GM21825 (cell line): ENCODE measurements at regions not wholly inside any gene's neighbourhood (a gene's known extent, or its start where the extent isn't known, plus 50 kb on each side); places are given as distances from the start of the nearest gene placed in this dataset.
"Not testable (repeated sequence)": the region's sequence is repeated elsewhere in the genome, so short reads cannot be mapped to it uniquely, and the experiment has no call there.

ENCODE experiments used
- ATAC-seq: cut with Tn5 transposase; IDR thresholded peaks from one replicate; pipeline ENCODE4 v1.9.1; 2021; ENCODE audit warnings: mild to moderate bottlenecking, moderate library complexity; ENCODE audit not compliant: unreplicated experiment

DNA sequence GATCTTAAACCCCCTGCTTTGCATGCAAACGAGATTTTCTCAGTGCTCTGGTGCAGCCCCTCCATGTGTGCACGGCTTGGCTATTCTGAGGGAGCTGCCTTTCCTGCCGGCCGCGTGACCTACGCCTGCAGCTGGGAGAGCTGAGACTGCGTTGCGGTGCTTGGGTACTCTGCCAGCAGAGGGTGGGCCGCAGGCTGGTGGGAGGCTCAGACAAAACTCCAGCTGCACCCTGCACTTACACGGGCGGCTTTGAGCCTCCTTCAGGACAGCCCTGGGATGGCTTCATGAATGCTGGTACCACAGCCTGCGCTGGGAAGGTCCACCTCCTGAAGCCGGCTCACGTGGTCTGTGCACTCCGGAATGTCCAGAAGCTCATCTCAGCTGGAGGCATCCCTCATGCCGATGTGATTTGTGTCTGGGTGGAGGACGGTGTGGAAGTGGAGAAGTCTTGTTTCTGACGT is 223.7 kb downstream of the DLL1 start:
- ATAC-seq = no peak

DNA sequence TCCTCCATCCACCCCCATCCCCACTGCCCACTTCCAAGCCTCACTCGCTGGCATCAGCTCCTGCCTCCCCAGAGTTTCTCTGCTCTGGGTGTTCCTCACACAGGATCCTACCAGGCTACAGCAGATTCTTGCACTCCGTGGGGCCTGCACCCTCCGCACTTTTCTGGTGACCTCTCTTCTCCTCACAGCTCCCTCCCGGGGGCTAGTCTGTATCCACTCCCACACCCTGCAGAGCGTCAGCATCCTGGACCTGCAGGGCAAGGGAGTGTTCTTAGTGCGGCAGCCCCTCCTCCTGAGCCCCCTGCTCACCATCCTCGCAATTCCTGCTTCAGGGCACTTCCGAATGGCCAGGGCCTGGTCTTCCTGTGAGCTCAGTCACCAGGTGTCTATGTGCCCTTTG is 224.2 kb downstream of the DLL1 start:
- ATAC-seq = no peak

DNA sequence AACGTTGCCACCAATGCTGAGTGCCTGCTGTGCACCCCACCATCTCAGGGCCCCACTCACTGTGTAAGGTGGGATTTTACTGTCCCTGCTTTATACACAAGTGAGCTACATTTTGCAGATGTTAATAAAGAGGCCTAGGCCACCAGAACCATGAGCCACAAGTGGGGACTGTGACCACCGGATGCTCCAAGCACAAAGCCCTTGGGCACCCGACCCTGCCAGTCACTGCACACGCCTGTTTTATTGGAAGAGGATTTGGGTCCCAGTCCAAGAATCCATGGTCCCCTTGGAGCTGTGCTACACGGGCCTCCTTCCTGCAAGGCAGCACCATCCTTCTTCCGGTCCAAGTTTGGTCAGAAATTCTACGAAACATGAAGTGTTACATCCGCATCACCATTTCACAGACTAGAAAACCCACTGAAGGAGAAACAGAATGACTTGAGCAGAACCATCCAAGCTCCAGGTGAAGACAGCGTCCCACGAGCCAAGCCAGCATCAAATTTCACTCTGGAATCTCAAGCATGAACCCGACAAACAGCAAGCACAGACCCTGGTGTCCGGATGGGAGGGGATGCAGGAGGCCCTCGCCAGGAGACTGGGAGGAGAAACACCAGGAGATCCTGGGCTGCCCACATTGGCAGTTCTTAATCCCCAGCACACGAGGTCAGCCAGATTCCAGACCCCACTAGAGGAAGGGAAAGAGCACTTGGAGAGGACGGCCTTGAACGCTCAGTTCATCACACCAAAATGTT is 226.9 kb downstream of the DLL1 start:
- ATAC-seq = no peak

DNA sequence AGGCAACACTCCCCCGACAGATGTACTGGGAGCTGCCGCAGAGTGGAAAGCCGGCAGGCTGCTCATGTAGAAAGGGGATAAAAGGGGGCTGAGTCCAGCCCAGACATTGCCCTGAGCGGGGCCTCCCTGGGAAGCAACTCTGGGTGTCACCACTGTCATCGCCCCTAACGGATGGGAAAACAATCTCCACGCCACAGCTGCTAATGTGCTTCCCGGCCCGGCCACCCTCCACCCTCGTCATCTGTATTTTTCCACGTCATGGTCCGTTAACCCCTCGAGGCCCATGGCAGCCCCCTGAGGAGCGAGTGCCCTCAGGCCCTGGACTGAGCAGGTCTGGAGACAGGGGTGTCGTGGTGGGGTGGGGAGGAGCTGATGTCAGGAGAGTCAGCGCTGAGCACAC is 227.4 kb downstream of the DLL1 start:
- ATAC-seq = no peak

DNA sequence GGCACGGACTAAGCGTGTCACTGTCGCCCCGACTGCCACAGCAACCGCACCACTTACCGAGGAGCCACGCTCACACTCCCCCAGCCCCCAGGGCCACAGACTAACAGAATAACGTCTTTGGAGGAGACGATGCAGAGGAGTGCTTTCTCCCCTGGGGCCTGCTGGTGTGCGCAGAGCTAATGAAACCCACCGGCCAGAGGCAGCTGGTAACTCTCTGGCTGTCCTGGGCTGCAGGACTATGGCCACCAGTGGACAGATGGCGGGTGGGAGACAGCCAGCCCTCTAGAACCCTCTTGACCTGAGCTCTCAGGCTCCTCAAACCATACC is 228.0 kb downstream of the DLL1 start:
- no peak for ATAC-seq

DNA sequence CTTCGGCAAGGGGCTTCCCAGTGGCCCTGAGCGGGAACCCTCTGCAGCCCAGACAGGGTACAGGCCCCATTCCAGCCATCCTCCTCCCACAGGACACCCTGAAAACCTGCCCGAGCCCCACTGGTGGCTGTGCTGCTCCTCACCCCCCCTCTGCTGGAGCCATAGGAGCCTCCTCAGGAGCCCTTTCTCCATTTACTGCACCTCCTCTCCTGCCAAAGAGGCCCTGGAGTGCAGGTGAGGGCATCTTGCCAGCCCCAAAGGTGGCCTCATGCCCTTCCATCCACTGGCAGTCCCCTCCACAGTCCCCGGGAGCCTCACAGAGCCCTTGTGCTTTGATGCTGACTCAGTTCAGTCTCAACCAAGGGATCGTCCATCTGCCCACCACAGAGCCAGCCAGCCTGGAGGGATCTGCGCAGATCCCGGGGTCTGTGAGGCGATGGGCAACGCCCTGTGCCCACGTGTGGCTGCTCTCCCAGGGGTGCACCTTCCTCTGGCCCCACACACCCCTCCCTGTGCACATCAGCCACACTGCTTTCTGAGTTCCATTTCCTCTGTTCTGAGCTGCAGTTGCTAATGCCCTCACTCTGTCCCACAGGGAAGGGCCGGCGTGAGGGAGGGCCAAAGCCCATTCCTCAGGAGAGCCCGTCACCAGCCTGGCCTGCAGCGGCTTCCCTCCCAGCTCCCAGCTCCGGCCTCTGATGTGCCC is 228.5 kb downstream of the DLL1 start:
- no peak for ATAC-seq

DNA sequence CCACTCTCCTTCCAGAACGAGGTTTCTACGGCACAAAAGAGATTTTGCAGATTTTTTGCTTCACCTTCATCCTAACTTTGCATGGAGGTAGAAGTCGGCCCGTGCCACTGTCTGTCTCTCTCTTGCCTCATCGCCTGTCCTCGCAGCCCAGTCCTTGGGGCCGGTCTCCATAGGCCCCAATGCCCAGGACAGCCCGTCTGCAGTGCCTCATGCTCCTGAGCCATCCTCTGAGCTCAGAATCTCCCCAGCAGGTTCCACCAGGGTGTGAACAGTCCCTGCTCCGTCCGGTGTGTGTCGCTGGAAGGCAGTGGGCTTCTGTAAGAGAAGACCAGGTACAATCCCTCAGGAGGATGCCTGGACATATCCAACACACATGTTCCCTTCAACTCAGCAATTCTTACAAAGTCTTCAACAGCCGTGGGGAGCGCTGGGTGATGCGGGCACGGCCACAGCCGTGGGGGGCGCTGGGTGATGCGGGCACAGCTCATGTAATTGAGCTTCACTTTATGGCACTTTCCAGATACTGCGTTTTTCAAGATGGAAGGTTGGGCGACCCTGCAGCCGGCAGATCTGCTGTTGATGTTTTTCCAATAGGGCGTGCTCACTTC is 231.9 kb downstream of the DLL1 start:
- ATAC-seq = no peak

DNA sequence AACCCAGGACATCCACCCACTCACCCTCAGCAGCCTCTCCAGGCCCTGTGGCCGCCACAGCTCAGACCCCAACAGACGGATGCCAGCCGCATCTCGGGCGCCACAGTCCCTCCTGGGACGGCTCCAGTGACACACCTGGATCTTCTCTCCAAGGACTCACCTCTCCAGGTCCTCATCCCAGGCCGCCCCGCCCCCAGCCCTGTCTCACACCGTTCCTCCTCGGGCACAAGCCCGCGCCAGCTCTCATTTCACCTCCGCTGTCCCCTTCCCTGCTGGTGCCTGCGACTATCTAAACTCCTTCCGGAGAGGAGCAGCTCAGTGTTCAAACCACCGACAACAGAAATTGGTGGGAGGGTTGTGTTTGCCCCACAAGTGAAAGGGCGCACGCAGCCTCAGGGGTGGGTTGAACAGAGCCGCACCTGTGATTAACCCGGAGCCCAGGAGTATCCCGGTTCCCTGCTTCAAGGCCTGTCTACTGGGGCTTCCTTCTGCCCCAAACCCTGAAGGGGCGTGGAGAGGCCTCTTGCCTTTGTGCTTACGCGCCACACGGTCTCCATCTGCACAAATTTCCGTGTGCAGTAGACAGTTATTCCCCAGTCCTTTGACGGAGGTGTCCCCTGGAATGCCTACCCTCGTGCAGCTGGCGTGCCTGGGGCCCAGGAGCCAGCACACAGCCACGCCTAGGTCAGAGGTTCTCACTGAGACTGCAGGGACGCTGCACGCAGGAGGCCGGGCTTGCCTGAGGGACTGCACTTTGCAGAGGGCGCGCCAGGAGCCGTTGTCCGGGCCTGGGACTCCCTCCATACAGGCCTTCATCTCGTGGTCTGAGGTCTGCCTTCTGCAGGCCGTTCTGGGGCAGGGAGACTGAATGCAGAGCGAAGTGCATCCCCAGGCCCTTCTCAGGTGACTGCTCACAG is 232.7 kb downstream of the DLL1 start:
- no peak for ATAC-seq

DNA sequence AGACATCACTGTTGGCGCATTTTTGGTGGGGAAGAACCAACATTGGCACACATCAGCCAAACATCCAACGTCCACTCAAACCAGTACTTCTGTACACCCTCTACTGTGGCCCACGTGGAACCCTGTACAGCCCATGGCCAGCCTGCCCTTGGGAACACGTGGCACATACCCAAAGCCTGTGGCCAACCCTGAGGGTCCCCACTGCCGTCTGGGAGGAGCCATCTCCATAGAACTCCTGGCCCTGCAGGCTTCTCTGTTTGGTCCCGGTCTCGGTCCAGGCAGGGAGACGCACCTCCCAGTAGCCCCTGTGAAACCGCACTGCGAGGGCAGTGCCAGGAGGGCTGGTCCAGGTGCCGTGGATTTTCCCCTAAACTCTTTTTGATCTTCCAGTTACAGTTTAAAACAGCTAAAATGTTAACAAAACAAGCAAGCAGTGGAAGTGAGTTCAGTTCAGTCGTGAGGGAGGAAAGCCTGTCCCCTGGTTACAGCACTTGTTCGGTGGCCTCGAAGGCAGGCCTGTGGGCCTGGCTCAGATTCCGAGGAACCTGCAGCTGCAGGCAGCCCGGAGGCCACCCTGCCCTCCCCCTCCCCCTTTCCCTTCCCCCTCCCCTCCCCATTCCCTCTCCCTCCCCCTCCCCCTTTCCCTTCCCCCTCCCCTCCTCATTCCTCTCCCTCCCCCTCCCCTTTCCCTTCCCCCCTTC is 233.7 kb downstream of the DLL1 start:
- ATAC-seq = no peak

DNA sequence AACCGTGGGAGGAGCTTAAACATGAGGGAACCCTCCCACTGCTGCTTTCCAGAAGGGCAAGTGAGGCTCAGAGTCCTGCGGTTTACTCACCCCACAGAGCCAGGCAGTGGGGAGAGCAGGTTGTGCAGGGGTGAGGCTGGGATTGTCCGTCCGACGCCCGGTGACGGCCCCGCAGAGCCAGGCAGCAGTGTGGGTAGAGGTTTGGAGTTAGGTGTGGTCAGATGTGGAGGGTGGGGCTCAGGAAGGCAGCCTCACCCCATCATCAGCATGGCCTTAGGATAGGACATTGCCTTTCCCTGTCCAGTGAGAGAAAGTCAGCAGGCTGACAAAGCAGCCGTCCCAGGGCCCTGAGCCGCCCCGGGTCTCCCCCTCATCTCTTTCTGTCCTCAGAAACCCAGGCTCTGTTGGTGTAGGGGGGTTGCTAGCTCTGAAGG is 234.6 kb downstream of the DLL1 start:
- no peak for ATAC-seq

DNA sequence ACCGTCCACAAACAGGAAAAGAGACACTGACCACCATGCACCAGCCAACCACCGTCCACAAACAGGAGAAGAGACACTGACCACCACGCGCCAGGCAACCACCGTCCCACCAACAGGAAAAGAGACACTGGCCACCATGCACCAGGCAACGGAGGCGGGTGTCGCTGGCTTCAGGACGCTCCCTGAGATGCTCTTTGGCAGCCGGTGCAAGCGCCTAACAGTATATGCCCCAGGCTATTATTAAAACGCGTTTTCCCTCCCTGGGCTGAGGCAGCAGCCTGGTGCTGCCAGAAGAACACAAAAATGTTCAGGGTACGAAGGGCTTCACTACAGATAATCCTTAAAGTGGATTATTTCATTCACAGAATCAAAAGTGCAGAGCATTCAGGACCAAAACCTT is 235.1 kb downstream of the DLL1 start:
- ATAC-seq = not testable (repeated sequence)

DNA sequence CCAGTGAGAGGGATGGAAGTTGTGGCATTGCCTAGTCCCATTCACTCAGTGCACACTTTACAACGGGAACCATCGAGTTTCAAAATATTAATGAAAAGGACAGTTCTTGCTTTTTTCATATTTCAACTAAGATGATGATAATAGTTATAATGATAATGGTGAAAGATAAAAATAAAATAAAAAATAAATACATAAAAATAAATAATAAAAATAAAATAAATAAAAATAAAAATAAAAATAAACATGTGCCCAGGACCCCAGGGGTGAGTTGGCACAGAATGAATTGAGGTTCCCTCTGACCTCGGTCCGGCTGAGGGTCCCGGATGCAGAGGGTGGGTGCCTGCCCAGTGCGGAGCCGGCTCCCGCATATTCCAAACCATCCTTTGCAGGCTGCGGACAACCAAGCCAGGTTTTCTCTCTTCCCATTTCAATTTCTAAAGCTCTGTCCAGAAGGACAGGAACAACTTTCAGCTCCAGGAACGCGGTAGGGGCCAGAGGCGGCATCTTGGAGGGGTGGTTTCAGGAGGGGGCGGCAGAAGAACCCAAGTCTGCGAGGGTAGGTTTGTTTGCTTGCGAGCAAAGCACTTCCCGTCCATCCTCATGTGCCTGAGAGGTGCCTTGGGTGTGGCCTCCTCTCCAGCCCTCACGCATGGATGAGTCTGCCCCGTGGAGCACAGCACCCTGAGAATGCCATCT is 236.8 kb downstream of the DLL1 start:
- ATAC-seq = no peak

DNA sequence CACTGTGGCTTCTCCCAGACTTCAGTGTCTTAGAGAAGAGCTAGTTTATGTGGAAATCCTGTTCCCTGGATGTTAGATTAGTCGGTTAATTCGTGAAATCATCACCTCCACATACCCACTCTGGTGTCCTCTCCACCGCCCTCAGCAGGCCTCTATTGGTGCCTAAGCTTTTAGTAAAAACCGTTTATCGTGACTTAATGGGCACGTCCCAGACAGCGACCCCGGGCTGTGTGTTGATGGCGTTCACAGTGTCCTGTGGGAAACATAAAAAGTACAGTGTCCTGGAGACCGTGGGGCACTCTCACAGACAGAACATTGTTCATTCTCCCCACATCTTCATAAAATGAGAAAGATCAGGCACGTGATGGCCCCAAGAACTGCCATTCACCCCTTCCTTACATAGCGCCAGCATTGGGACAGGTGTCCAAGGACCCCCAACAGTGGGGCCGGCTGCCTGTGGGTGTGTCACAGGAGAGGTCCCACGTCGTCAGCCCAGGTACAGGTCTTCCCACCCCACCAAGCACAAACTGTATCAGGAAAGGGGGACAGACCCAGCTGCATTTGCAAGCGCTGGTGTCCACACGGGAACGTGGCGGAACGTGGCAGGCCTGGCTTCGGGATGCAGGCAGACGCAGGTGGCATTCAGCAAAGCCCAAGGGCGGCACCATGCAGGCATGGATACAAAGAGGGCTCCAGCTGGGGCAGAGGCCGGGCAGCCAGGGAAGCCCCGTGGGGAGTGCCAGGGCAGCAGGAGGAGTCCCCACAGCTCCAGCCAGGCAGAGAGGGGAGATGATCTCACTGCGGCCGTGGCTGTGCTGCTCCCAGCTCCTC is 237.7 kb downstream of the DLL1 start:
- no peak for ATAC-seq

DNA sequence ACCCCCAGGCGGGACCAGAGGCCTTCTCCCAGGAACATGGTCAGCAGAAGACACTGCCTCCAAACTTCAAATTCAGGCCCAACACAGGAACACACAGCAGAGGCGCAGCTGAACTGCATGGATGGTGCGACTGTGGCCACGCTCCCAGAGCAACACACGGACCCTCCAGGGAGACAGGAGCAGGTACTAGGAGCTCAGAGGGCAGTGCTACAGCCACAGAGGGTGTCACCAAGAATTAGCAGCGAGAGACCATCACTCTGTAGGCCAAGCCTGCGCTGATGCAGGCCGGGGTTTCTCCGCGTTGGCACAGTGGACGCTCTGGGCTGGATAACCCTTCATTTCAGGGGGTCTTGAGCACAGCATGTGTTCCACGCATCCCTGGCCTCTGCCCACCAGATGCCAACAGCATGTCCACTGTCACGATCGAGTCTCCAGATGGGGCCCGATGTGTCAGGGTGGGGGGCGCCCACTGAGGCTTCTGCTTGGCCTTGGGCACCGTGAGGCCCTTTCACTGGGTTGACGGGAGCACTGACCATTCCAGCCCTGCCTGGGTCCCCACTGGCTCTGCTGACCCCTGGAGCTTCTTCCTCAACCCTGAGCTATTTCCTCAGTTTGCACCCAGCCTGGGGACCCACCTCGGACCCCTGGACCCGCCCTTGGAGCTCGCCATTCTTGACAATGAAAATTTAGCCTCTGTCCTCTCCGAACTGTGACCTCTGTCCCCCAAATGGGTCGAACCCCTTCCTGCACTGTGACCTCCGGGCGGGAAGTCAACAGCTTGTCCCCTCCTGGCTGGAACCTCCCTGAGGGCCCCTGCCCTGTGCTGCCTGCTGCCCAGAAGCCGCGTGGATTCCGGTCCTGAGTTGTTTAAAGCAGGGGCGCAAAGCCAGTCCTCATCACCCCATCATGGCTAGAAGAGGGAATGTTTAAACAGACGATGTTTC is 239.4 kb downstream of the DLL1 start:
- no peak for ATAC-seq

DNA sequence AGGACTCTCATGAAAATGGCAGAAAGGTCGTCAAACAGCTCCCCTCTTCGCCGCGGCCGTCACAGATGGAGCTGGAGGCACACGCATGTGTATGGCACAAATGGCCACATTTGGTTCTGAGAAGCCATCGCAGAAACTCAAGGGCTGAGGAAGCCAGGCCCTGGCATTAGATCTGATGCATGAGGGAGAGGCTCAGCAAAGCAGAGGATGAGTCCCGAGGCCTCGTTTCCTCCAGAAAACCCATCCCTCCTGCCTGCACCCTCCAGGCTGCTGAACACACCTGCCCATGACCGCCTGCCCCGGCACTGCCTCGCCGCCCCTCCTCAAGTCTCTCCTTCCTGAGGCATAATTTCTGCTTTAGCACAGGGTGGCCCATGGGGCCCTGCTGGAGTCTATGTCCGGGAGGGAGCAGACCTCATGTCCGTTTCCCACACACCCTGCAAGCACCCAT is 240.3 kb downstream of the DLL1 start:
- ATAC-seq = no peak

DNA sequence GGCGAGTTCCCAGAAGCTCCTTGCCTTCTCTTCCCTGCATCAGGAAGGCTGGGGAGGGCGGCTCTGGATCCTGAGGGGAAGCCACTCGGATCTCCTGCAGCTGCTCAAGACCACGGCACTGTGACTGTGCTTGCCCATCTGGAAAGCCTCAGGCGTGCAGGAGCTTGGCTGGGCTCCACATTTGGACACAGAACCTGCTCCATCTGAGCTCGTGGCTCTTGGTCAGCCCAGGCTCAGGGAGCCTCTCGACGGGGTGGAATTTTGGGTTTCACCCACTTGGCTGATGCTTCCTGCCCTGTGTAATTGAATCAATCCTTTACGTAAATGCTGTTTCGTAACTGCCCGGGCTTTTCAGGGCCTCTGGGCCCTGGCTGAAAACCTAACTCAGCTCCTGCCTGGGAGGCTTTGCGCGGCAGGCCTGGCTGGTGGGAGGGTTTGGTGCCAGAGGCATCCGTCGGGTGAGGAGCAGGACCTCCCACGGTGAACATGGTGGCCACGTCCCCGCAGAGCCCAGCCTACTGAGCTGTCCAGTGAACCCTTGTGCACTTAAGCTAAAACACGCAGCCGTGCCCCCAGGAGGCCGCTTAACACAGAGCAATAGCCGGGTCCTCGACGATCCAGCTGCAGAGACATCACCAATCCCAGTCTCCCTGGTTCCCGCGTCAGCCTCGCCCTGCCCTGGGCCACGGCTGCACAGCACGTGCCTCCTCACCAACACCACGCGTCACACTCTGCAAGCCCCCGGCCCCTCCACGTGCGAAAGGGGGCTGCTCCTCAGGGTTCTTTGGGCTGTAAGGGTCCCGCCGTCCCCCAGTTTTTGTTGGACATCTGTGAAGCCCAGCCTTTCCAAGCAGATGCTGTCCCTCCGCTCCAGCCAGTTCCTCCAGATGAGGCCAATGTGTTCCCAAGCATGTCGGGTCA is 241.0 kb downstream of the DLL1 start:
- ATAC-seq = no peak
